Erythroblast (primary cell): ENCODE measurements at regions not wholly inside any gene's neighbourhood (a gene's known extent, or its start where the extent isn't known, plus 50 kb on each side); places are given as distances from the start of the nearest gene placed in this dataset.

Experiments used
- GATA1 ChIP-seq: IDR thresholded peaks from 2 replicates; pipeline ENCODE4 v1.6.1; 2011; ENCODE audit warnings: low read depth, mild to moderate bottlenecking, control low read depth, low read length, moderate library complexity
- POLR2A ChIP-seq: IDR thresholded peaks from 2 replicates; pipeline ENCODE4 v1.6.1; 2011; ENCODE audit warnings: mild to moderate bottlenecking, low read length

DNA sequence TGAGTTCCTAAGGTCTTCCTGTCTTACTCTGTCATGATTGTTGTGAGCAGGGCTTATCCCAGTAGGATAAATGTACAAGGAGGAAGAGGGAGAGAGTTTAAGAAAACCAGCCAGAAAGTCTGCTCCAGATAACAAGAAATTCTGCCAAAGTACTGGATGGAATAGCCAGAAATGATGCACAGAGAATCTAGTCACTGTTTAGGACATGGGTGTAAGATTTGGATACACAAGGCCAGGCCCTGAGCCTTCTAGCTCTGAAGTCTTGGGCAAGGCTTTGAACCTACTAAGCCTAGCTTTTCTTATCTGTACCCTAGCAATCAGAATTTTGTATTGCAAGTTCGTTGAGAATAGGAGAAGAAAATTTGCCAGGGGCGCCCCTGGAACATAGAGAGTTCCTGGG is 180.4 kb upstream of the ROPN1 start:
- TF ChIP-seq POLR2A: no peak
- no peak for TF ChIP-seq GATA1
